GM12801 (cell line): ENCODE measurements at regions not wholly inside any gene's neighbourhood (a gene's known extent, or its start where the extent isn't known, plus 50 kb on each side); places are given as distances from the start of the nearest gene placed in this dataset.

ENCODE experiments used
- TF ChIP-seq, protein P1 (sequence below): IDR thresholded peaks from one replicate; pipeline ENCODE4 v1.5.1; 2011; ENCODE audit warnings: control low read depth; ENCODE audit not compliant: insufficient read length; ENCODE audit errors: extremely low read depth

DNA sequence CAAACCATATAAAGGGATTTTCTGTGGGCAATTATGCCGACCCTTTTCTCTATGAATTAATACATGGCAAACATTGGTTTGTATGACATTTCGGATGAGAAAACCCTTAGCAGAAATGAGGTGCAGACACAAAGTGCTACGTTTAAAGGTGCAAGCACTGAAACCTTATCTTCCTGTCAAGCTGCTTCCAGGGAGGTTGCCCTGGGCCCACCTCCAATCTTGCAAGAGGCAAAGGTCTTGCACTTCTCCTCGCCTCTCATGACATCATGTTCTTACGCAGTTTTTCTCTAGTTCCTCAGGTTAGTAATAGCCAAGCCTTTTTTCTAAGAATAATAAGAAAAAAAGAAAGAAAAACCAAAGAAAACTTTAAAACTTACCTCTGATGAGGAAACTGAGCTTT is 220.1 kb downstream of the DHX15 start:
- TF ChIP-seq, protein P1, sequence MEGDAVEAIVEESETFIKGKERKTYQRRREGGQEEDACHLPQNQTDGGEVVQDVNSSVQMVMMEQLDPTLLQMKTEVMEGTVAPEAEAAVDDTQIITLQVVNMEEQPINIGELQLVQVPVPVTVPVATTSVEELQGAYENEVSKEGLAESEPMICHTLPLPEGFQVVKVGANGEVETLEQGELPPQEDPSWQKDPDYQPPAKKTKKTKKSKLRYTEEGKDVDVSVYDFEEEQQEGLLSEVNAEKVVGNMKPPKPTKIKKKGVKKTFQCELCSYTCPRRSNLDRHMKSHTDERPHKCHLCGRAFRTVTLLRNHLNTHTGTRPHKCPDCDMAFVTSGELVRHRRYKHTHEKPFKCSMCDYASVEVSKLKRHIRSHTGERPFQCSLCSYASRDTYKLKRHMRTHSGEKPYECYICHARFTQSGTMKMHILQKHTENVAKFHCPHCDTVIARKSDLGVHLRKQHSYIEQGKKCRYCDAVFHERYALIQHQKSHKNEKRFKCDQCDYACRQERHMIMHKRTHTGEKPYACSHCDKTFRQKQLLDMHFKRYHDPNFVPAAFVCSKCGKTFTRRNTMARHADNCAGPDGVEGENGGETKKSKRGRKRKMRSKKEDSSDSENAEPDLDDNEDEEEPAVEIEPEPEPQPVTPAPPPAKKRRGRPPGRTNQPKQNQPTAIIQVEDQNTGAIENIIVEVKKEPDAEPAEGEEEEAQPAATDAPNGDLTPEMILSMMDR, result no peak

DNA sequence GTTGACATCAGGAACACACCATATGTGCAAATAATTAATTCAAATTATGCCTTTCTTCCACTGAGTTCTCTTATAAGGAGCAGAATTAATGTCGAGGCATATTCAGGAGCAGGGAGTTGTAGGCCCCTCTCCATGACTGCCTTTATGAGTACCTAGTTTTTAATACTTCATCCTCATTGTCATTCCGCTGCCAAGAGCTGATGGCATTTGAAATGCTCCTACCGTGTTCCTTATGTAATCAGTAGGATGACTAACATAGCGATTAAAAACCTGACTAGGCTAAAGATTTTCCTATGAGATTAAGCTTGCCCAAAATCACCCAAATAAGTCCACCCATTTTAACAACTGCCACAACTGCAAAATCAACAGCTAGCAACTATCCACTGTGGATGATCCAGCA is 220.6 kb downstream of the DHX15 start:
- TF ChIP-seq, protein P1, result no peak

DNA sequence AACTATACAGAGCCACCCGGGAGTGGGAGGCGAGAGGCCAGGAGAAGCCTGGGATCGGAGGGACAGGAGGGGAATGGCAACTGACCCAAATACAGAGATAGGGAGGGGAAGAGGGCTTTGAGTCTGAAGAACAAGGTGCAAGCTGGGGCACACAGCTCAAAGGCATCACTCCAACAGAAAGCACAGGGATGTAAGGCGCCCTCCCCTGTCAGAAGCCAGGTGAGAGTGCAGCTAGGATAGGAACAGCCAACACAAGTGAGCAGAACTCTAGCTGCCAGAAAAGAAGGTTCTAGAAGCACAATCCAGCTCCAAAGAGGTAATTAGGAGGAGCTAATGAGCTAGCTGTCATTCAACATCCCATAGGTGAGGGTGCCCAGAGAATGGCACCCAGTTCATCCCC is 232.2 kb downstream of the DHX15 start:
- TF ChIP-seq, protein P1, result no peak

DNA sequence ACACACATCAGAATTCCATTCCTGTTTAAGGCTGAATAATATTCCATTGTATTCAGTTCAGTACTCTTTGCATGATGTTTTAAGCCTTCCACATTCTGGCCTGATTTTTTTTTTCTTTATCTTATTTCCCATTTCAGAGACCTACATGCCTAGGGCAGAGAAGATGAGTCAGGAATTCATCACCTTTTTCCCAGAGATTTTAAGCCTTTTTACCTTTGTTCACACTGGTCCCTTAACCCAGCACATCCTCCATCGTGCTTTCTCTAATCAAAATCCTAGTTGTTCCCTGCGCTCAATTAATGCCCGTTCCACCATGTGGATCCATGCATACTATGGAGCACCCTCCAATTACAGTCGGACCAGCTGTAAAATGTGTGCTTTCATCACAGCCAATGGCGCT is 245.1 kb downstream of the DHX15 start:
- TF ChIP-seq, protein P1, result no peak

DNA sequence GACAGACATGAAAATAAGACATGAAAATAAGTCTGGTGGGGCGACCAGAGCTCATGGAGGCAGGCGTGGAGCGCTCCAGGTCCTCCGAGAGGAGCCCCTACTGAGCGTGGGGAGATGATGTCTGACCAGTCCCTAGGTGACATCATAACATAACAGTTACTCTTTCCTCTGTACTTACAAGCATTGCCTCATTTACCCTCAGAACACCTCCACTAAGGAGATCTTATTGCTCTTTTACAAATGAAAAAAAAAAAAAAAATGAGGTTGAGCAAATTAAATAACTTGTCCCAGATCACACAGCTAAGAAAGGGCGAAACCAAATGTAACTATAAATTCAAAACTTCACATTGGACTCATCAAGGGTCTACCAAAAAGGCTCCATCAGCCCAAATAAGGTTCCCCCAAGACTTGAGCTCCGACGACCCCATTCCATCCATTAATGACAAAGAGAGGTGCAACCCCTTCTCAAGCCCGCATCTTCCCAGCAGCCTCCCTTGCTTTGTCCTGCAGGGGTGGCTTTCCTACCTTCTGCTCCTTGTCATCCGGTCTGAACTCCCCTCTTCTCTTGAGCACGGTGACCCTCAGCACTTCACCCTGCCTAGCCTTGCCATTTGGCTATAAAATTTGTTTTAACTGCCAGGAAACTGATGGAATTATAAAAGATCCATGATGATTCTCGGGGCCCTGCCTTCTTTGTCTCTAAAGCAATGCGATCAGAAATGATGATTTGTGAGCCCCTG is 246.7 kb downstream of the DHX15 start:
- TF ChIP-seq, protein P1, result no peak

DNA sequence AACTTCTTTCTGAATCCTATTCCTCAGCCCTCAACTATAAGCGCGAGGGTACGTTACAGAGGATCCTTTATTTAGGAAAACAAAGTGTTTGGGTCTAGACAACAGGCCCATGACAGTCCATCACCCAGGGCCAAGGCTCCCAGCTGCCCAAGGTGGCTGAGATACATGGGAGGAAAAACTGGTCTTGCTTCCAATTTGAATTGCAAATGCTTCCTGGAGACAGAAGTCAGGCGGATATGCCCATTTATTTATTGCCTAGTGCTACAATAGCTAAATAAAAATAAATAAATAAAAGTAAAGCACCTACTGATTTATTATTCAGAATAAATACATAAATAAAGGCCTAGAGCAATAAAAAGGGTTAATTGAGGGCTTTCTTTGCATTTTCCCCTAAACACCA is 248.7 kb downstream of the DHX15 start:
- TF ChIP-seq, protein P1, result no peak

DNA sequence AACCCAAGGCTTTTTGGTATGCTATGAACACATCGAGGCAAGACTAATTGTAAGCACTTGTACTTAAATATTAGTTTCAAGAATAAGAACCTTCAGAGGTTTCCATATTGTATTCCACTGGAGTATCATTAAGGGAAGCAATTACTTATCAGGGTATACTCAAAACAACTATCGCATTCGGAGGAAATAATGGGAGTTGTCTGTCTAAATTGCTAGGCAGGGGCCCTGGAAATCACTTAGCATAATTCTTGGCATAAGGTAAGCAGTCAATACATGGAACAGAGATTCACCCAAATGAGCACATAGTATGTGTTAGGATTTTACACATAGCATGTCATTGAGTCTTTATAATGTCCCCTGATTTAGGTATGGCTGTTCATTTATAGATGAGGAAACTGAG is 249.4 kb downstream of the DHX15 start:
- TF ChIP-seq, protein P1, result no peak

DNA sequence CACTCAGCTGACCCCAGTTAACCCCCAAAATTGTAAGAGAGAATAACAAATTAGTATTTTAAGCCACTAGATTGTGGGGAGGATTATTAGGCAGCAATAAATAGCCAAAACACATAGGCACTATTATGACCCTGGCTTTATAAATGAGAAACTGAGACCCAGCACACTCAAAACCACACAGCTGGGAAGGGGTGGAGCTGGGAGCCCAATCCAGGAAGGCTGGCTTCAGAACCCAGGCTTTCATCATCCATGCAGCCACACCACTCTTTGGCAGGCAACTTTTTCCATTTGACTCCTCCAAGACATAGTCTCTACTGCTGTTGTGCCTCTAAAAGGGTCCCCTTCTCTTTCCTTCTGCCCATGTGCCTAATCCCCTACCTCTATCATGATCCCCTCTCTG is 253.8 kb downstream of the DHX15 start:
- TF ChIP-seq, protein P1, result no peak
